SU-DHL-6 (cell line): ENCODE measurements at regions not wholly inside any gene's neighbourhood (a gene's known extent, or its start where the extent isn't known, plus 50 kb on each side); places are given as distances from the start of the nearest gene placed in this dataset.

ENCODE experiments used
- H2AFZ ChIP-seq: fragments of 200-600 bp; sonication (generic); 2 replicates; pipeline ENCODE4 v1.6.1; 2014; ENCODE audit warnings: low read depth, mild to moderate bottlenecking, moderate library complexity, mixed read lengths, antibody characterized with exemption, low read length; ENCODE audit not compliant: severe bottlenecking
- H3F3A ChIP-seq: fragments of 200-600 bp; shearing (Covaris generic); 2 replicates; pipeline ENCODE4 v1.6.0; 2016; ENCODE audit warnings: antibody characterized with exemption, mild to moderate bottlenecking; ENCODE audit not compliant: insufficient read depth
- H3K27ac ChIP-seq: fragments of 200-600 bp; sonication (generic); 2 replicates; pipeline ENCODE4 v1.5.1; 2016; ENCODE audit warnings: low read depth, mild to moderate bottlenecking, low read length, moderate library complexity, mixed read lengths
- H3K27me3 ChIP-seq: fragments of 200-600 bp; sonication (generic), shearing (Covaris generic); 2 replicates; pipeline ENCODE4 v1.6.0; 2014; ENCODE audit warnings: mild to moderate bottlenecking, low read length
- H3K36me3 ChIP-seq: fragments of 200-600 bp; sonication (generic); 2 replicates; pipeline ENCODE4 v1.6.1; 2014; ENCODE audit warnings: mild to moderate bottlenecking, low read length, mixed read lengths
- H3K4me2 ChIP-seq: fragments of 300-600, 200-600 bp; shearing (Covaris generic), sonication (generic); 2 replicates; pipeline ENCODE4 v1.6.0; 2014; ENCODE audit warnings: low read length, low read depth, mild to moderate bottlenecking; ENCODE audit not compliant: poor library complexity, severe bottlenecking
- H3K4me3 ChIP-seq: fragments of 200-600 bp; sonication (generic); 2 replicates; pipeline ENCODE4 v1.5.1; 2014; ENCODE audit warnings: antibody characterized with exemption, low read length, mild to moderate bottlenecking, mixed read lengths; ENCODE audit not compliant: insufficient read depth, poor library complexity, severe bottlenecking
- H3K79me2 ChIP-seq: fragments of 200-600 bp; sonication (generic); 2 replicates; pipeline ENCODE4 v1.6.1; 2014; ENCODE audit warnings: mild to moderate bottlenecking, low read length, moderate library complexity; ENCODE audit not compliant: insufficient read depth
- H3K9ac ChIP-seq: fragments of 200-600 bp; sonication (generic); 2 replicates; pipeline ENCODE4 v1.7.0; 2014; ENCODE audit warnings: mild to moderate bottlenecking, low read length
- H3K9me2 ChIP-seq: fragments of 200-600 bp; sonication (generic); replicated peaks from 2 replicates; pipeline ENCODE4 v1.6.1; 2014; ENCODE audit warnings: low read length; ENCODE audit not compliant: insufficient read depth
- H3K9me3 ChIP-seq: fragments of 200-600 bp; sonication (generic); 2 replicates; pipeline ENCODE4 v1.6.1; 2014; ENCODE audit warnings: low read length, mixed read lengths; ENCODE audit not compliant: insufficient read depth
- H4K20me1 ChIP-seq: fragments of 200-600 bp; sonication (generic); 2 replicates; pipeline ENCODE4 v1.6.1; 2014; ENCODE audit warnings: low read depth, mild to moderate bottlenecking, antibody characterized with exemption, low read length, moderate library complexity, mixed read lengths
- EZH2phosphoT487 ChIP-seq: fragments of 200-600 bp; sonication (generic), shearing (Covaris generic); conservative IDR thresholded peaks from 2 replicates; pipeline ENCODE4 v1.6.1; 2018; ENCODE audit warnings: mild to moderate bottlenecking, antibody characterized with exemption, low read length, moderate library complexity, mixed read lengths
- TF ChIP-seq, protein P1 (sequence below): fragments of 200-600 bp; sonication (generic); IDR thresholded peaks from one replicate; pipeline ENCODE4 v1.5.1; 2017; ENCODE audit warnings: antibody characterized with exemption, mild to moderate bottlenecking, low read length, moderate library complexity; ENCODE audit not compliant: insufficient read depth, poor library complexity, severe bottlenecking

DNA sequence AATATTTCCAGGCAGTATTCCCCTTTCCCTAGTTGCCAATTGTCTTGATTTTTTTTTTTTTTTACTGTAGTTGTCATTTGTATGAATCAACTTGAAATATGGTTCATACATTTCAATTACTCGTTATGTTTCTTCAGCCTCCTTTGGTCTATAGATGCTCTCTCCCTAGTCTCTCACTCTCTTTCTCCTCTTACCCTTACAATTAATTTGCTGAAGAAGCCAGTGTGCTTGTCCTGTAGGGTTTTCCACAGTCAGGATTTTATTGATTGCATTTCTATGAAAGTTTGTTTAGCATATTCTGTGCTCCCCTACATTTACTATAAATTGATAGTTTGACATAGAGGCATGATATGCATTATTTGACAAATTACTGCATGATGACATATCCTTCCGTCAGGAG is 112.0 kb upstream of the PRKCQ start:
- Histone ChIP-seq H3K27ac (no peak overlapping the region), H3K9ac (no peak overlapping the region), H3K79me2 (no peaks in the 10 kb centered on the region), H3K4me3 (no peak overlapping the region), H2AFZ (no peak overlapping the region), H3K9me3 (no peaks in the 10 kb centered on the region), H3K4me2 (no peak overlapping the region), H3K9me2 (no peaks in the 10 kb centered on the region), H3F3A (no peaks in the 10 kb centered on the region), H4K20me1 (no peaks in the 10 kb centered on the region), H3K36me3 (no peaks in the 10 kb centered on the region), H3K27me3 (no peaks in the 10 kb centered on the region)
- TF ChIP-seq, protein P1, sequence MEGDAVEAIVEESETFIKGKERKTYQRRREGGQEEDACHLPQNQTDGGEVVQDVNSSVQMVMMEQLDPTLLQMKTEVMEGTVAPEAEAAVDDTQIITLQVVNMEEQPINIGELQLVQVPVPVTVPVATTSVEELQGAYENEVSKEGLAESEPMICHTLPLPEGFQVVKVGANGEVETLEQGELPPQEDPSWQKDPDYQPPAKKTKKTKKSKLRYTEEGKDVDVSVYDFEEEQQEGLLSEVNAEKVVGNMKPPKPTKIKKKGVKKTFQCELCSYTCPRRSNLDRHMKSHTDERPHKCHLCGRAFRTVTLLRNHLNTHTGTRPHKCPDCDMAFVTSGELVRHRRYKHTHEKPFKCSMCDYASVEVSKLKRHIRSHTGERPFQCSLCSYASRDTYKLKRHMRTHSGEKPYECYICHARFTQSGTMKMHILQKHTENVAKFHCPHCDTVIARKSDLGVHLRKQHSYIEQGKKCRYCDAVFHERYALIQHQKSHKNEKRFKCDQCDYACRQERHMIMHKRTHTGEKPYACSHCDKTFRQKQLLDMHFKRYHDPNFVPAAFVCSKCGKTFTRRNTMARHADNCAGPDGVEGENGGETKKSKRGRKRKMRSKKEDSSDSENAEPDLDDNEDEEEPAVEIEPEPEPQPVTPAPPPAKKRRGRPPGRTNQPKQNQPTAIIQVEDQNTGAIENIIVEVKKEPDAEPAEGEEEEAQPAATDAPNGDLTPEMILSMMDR: no peak
- no peak for TF ChIP-seq EZH2phosphoT487

DNA sequence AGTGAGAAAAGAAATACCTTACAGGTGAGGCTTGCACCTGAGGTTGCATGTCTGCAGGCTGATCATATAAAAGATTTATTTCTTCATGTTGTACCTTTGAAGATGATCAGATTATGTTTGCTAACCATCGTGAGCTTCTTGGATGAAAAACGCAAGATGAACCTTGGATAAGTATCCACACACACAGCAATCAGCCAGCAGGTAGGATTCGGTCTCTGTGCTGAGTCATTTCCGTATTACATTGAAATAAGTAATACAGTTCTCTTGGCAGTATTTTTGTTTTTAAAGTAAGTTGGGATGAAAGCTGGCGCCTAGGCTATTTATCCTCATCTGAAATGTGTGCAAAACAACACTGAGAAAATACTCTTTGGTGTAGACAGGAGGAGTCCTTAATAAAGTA is 109.0 kb upstream of the PRKCQ start:
- Histone ChIP-seq H2AFZ (no peak overlapping the region), H3K9me3 (no peaks in the 10 kb centered on the region), H3K4me2 (no peak overlapping the region), H3K27ac (no peak overlapping the region), H4K20me1 (no peaks in the 10 kb centered on the region), H3K79me2 (no peaks in the 10 kb centered on the region), H3K9ac (no peak overlapping the region), H3K4me3 (no peak overlapping the region), H3K9me2 (no peaks in the 10 kb centered on the region), H3K36me3 (no peaks in the 10 kb centered on the region), H3F3A (no peaks in the 10 kb centered on the region), H3K27me3 (no peaks in the 10 kb centered on the region)
- no peak for TF ChIP-seq EZH2phosphoT487
- TF ChIP-seq, protein P1: no peak

DNA sequence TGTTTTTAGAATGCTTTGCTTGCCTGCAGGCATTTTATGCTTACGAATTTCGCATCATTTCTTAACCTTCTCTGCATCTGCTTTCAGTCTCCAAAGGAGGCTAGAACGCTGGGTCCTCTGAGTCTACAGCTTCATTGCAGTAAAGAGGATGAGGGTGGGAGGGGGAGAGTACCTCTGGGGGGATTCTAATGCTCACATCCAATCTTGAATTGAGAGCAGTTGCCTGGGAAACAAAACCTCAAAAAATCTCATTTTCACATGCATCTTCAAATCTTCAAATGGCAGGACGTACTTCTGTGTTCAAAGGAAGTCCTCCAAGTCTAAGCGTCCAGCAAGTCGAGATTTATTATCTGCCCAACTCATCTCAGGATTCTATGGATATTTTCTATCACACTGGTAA is 100.7 kb upstream of the PRKCQ start:
- TF ChIP-seq, protein P1: no peak
- no peak for TF ChIP-seq EZH2phosphoT487
- Histone ChIP-seq H3K36me3 (no peaks in the 10 kb centered on the region), H3K9me3 (no peaks in the 10 kb centered on the region), H3K9me2 (no peaks in the 10 kb centered on the region), H3K4me3 (no peak overlapping the region), H3K9ac (no peak overlapping the region), H3K4me2 (no peak overlapping the region), H3F3A (no peaks in the 10 kb centered on the region), H3K27me3 (no peaks in the 10 kb centered on the region), H3K79me2 (no peaks in the 10 kb centered on the region), H3K27ac (no peak overlapping the region), H2AFZ (no peak overlapping the region), H4K20me1 (no peaks in the 10 kb centered on the region)

DNA sequence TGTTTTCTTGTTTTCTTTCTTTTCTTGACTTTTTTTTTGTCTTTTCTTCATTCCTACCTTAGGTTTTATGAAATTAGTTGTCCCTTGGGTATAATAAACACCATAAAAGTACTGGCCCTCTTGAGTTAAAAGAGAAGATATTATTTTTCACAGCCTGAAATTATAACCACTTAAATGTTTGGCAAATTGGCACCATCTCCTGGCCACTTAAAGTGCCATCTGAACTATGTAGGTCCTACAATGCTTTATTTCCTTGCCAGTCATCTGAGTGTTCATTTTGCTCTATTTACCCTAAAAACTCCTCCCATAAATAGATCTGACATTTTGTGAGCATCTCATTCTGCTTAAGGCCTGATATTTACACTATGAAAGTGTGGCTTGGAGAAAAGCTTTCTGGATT is 98.9 kb upstream of the PRKCQ start:
- Histone ChIP-seq H3K9ac (no peak overlapping the region), H3K79me2 (no peaks in the 10 kb centered on the region), H3K9me2 (no peaks in the 10 kb centered on the region), H3K36me3 (no peaks in the 10 kb centered on the region), H3K27ac (no peak overlapping the region), H3F3A (no peaks in the 10 kb centered on the region), H4K20me1 (no peaks in the 10 kb centered on the region), H3K9me3 (no peaks in the 10 kb centered on the region), H2AFZ (no peak overlapping the region), H3K27me3 (no peaks in the 10 kb centered on the region), H3K4me2 (no peak overlapping the region), H3K4me3 (no peak overlapping the region)
- TF ChIP-seq EZH2phosphoT487: no peak
- TF ChIP-seq, protein P1: no peak
